ENCODE measurements at regions not wholly inside any gene's neighbourhood (a gene's known extent, or its start where the extent isn't known, plus 50 kb on each side); places are given as distances from the start of the nearest gene placed in this dataset.

- no peak for TF ChIP-seq Cebpa-rat (IDR thresholded peaks at IDR 0.05)
- Histone ChIP-seq H3K4me3 (no peak overlapping the region), H3K9me3 (replicated peaks in 1 of 11) (no peaks in the 10 kb centered on the region; a peak in 1 of 22 replicates), H3K4me2 (no peak overlapping the region), H3K4me1 (no peaks in the 10 kb centered on the region), H3K9ac (no peak overlapping the region), H3K27ac (no peak overlapping the region), H3K36me3 (no peaks in the 10 kb centered on the region), H3K27me3 (no peaks in the 10 kb centered on the region), H4K20me1 (no peaks in the 10 kb centered on the region)
These were observed 1925.3 kb upstream of the ACO1 start for GRCh38 chr9:30459156-30459555.

GRCh38 chr9:30476826-30477225 lies 1907.6 kb upstream of the ACO1 start:
- Histone ChIP-seq H4K20me1 (no peaks in the 10 kb centered on the region), H3K27ac (no peak overlapping the region), H3K4me2 (no peak overlapping the region), H3K4me3 (no peak overlapping the region), H3K9me3 (replicated peaks in 1 of 11) (no peaks in the 10 kb centered on the region), H3K36me3 (no peaks in the 10 kb centered on the region), H3K27me3 (no peaks in the 10 kb centered on the region), H3K9ac (no peak overlapping the region), H3K4me1 (no peaks in the 10 kb centered on the region)
- TF ChIP-seq Cebpa-rat (IDR thresholded peaks at IDR 0.05): no peak

GRCh38 chr9:30478684-30479083 lies 1905.8 kb upstream of the ACO1 start:
- H3K9ac ChIP-seq: no peak overlapping the region
- no peaks in the 10 kb centered on the region for H3K36me3 ChIP-seq
- no peaks in the 10 kb centered on the region for H3K9me3 ChIP-seq (replicated peaks in 1 of 11)
- H3K4me2 ChIP-seq: no peak overlapping the region
- no peak overlapping the region for H3K27ac ChIP-seq
- H3K27me3 ChIP-seq: no peaks in the 10 kb centered on the region
- no peaks in the 10 kb centered on the region for H3K4me1 ChIP-seq
- no peak overlapping the region for H3K4me3 ChIP-seq
- no peaks in the 10 kb centered on the region for H4K20me1 ChIP-seq
- TF ChIP-seq Cebpa-rat (IDR thresholded peaks at IDR 0.05): no peak

GRCh38 chr9:30482499-30482898 lies 1901.9 kb upstream of the ACO1 start:
- Histone ChIP-seq H3K4me1 (no peaks in the 10 kb centered on the region), H3K36me3 (no peaks in the 10 kb centered on the region), H3K4me2 (no peak overlapping the region), H3K27me3 (no peaks in the 10 kb centered on the region), H3K9ac (no peak overlapping the region), H3K4me3 (no peak overlapping the region), H3K9me3 (replicated peaks in 1 of 11) (no peaks in the 10 kb centered on the region), H4K20me1 (no peaks in the 10 kb centered on the region), H3K27ac (no peak overlapping the region)
- no peak for TF ChIP-seq Cebpa-rat (IDR thresholded peaks at IDR 0.05)

GRCh38 chr9:30484690-30485089 lies 1899.8 kb upstream of the ACO1 start:
- H3K4me3 ChIP-seq: no peak overlapping the region

GRCh38 chr9:30504502-30504905 lies 1879.9 kb upstream of the ACO1 start:
- H4K20me1 ChIP-seq: no peaks in the 10 kb centered on the region
- H3K27ac ChIP-seq: no peak overlapping the region
- H3K27me3 ChIP-seq: no peaks in the 10 kb centered on the region
- H3K4me3 ChIP-seq: no peak overlapping the region
- H3K4me1 ChIP-seq: no peaks in the 10 kb centered on the region
- no peaks in the 10 kb centered on the region for H3K9me3 ChIP-seq (replicated peaks in 1 of 11)
- no peak overlapping the region for H3K4me2 ChIP-seq
- TF ChIP-seq Cebpa-rat (IDR thresholded peaks at IDR 0.05): no peak
- no peaks in the 10 kb centered on the region for H3K36me3 ChIP-seq
- H3K9ac ChIP-seq: no peak overlapping the region

More at GRCh38 chr9:30484690-30485089, 1899.8 kb upstream of the ACO1 start:
- Histone ChIP-seq H4K20me1 (no peaks in the 10 kb centered on the region), H3K4me1 (no peaks in the 10 kb centered on the region), H3K9me3 (replicated peaks in 1 of 11) (no peaks in the 10 kb centered on the region), H3K4me2 (no peak overlapping the region), H3K9ac (no peak overlapping the region), H3K36me3 (no peaks in the 10 kb centered on the region), H3K27me3 (no peaks in the 10 kb centered on the region), H3K27ac (no peak overlapping the region)
- TF ChIP-seq Cebpa-rat (IDR thresholded peaks at IDR 0.05): no peak

GRCh38 chr9:30505311-30505710 lies 1879.1 kb upstream of the ACO1 start:
- Histone ChIP-seq H3K9me3 (replicated peaks in 1 of 11) (no peaks in the 10 kb centered on the region), H3K36me3 (no peaks in the 10 kb centered on the region), H4K20me1 (no peaks in the 10 kb centered on the region), H3K9ac (no peak overlapping the region), H3K4me2 (no peak overlapping the region), H3K27me3 (no peaks in the 10 kb centered on the region), H3K4me3 (no peak overlapping the region), H3K4me1 (no peaks in the 10 kb centered on the region), H3K27ac (no peak overlapping the region)
- TF ChIP-seq Cebpa-rat (IDR thresholded peaks at IDR 0.05): no peak

GRCh38 chr9:30506749-30507148 lies 1877.7 kb upstream of the ACO1 start:
- no peak for TF ChIP-seq Cebpa-rat (IDR thresholded peaks at IDR 0.05)
- Histone ChIP-seq H3K4me2 (no peak overlapping the region), H3K9ac (no peak overlapping the region), H3K36me3 (no peaks in the 10 kb centered on the region), H3K9me3 (replicated peaks in 1 of 11) (no peaks in the 10 kb centered on the region), H4K20me1 (no peaks in the 10 kb centered on the region), H3K4me1 (no peaks in the 10 kb centered on the region), H3K27me3 (no peaks in the 10 kb centered on the region), H3K27ac (no peak overlapping the region), H3K4me3 (no peak overlapping the region)

- Histone ChIP-seq H3K4me2 (no peak overlapping the region), H3K4me1 (no peaks in the 10 kb centered on the region), H3K9me3 (replicated peaks in 1 of 11) (no peaks in the 10 kb centered on the region), H3K27ac (no peak overlapping the region), H3K27me3 (no peaks in the 10 kb centered on the region), H3K36me3 (no peaks in the 10 kb centered on the region), H4K20me1 (no peaks in the 10 kb centered on the region), H3K9ac (no peak overlapping the region), H3K4me3 (no peak overlapping the region)
- TF ChIP-seq Cebpa-rat (IDR thresholded peaks at IDR 0.05): no peak
These were observed 1877.3 kb upstream of the ACO1 start for GRCh38 chr9:30507166-30507565.

- TF ChIP-seq Cebpa-rat (IDR thresholded peaks at IDR 0.05): no peak
- no peaks in the 10 kb centered on the region for H3K36me3 ChIP-seq
- H4K20me1 ChIP-seq: no peaks in the 10 kb centered on the region
- H3K4me3 ChIP-seq: no peak overlapping the region
- no peak overlapping the region for H3K9ac ChIP-seq
- H3K27me3 ChIP-seq: no peaks in the 10 kb centered on the region
- H3K27ac ChIP-seq: no peak overlapping the region
- H3K4me1 ChIP-seq: no peaks in the 10 kb centered on the region
- H3K4me2 ChIP-seq: no peak overlapping the region
- H3K9me3 ChIP-seq (replicated peaks in 1 of 11): peaks cover 0 to 5% (median 0%) of the 10 kb centered on the region in 11 experiments; a peak in 1 of 22 replicates
These were observed 1872.8 kb upstream of the ACO1 start for GRCh38 chr9:30511666-30512065.

GRCh38 chr9:30519166-30519565 lies 1865.3 kb upstream of the ACO1 start:
- H3K4me3 ChIP-seq: no peak overlapping the region
- H3K4me2 ChIP-seq: no peak overlapping the region
- H3K27ac ChIP-seq: no peak overlapping the region
- H3K9ac ChIP-seq: no peak overlapping the region
- H3K36me3 ChIP-seq: no peaks in the 10 kb centered on the region
- no peaks in the 10 kb centered on the region for H4K20me1 ChIP-seq
- no peaks in the 10 kb centered on the region for H3K9me3 ChIP-seq (replicated peaks in 1 of 11)
- H3K4me1 ChIP-seq: no peaks in the 10 kb centered on the region
- H3K27me3 ChIP-seq: no peaks in the 10 kb centered on the region
- no peak for TF ChIP-seq Cebpa-rat (IDR thresholded peaks at IDR 0.05)
